Neural progenitor cell (in vitro differentiated cells): ENCODE measurements at regions not wholly inside any gene's neighbourhood (a gene's known extent, or its start where the extent isn't known, plus 50 kb on each side); places are given as distances from the start of the nearest gene placed in this dataset.
A peak's percentile ranks its signal among the peaks of the same experiment; 100 is the strongest.

ENCODE experiments used
- DNase-seq: peaks from one replicate; pipeline ENCODE4 v3.0.0-alpha.2; 2016; ENCODE audit warnings: low spot score
- H2AFZ ChIP-seq: fragments of 200-600 bp; sonication (generic); replicated peaks from 2 replicates; pipeline ENCODE4 v1.6.1; 2016; ENCODE audit warnings: antibody characterized with exemption
- H3F3A ChIP-seq: fragments of 200-600 bp; sonication (generic); 2 replicates; pipeline ENCODE4 v1.6.1; 2016; ENCODE audit warnings: antibody characterized with exemption, low read depth
- H3K27ac ChIP-seq: fragments of 200-600 bp; sonication (generic); 2 replicates; pipeline ENCODE4 v1.5.1; 2016; ENCODE audit warnings: mild to moderate bottlenecking
- H3K27me3 ChIP-seq: fragments of 200-600 bp; sonication (generic); 2 replicates; pipeline ENCODE4 v1.6.1; 2016; ENCODE audit warnings: mild to moderate bottlenecking, moderate library complexity
- H3K36me3 ChIP-seq: fragments of 200-600 bp; sonication (generic); 2 replicates; pipeline ENCODE4 v1.5.1; 2016
- H3K4me1 ChIP-seq: fragments of 200-600 bp; sonication (generic); 2 replicates; pipeline ENCODE4 v1.6.1; 2016; ENCODE audit warnings: mixed run types
- H3K4me2 ChIP-seq: fragments of 200-600 bp; sonication (generic); 2 replicates; pipeline ENCODE4 v1.6.1; 2016
- H3K4me3 ChIP-seq: fragments of 200-600 bp; sonication (generic); 2 replicates; pipeline ENCODE4 v1.5.1; 2016
- H3K79me2 ChIP-seq: fragments of 200-600 bp; sonication (generic); 2 replicates; pipeline ENCODE4 v1.6.1; 2016; ENCODE audit warnings: low read depth
- H3K9ac ChIP-seq: fragments of 200-600 bp; sonication (generic); 2 replicates; pipeline ENCODE4 v1.6.1; 2016
- H3K9me3 ChIP-seq: fragments of 200-600 bp; sonication (generic); 2 replicates; pipeline ENCODE4 v1.5.1; 2016; ENCODE audit warnings: low read depth
- H4K20me1 ChIP-seq: fragments of 200-600 bp; sonication (generic); 2 replicates; pipeline ENCODE4 v1.6.1; 2016; ENCODE audit warnings: low read depth
- H3K27ac Mint-ChIP-seq: 3 replicates; pipeline ENCODE4 v1.8.0; 2021; ENCODE audit warnings: mixed read lengths
- H3K27me3 Mint-ChIP-seq: 2 replicates; pipeline ENCODE4 v1.8.0; 2022; ENCODE audit warnings: low read depth, mild to moderate bottlenecking, inconsistent platforms, moderate library complexity, mixed read lengths; ENCODE audit not compliant: insufficient read depth
- H3K36me3 Mint-ChIP-seq: 3 replicates; pipeline ENCODE4 v1.8.0; 2021; ENCODE audit warnings: mixed read lengths
- H3K4me1 Mint-ChIP-seq: 3 replicates; pipeline ENCODE4 v1.8.0; 2021; ENCODE audit warnings: mixed read lengths
- H3K4me3 Mint-ChIP-seq: 3 replicates; pipeline ENCODE4 v1.8.0; 2021; ENCODE audit warnings: mild to moderate bottlenecking, moderate library complexity, mixed read lengths
- H3K9me3 Mint-ChIP-seq: 3 replicates; pipeline ENCODE4 v1.8.0; 2020; ENCODE audit warnings: mixed read lengths
- EZH2 ChIP-seq: fragments of 200-600 bp; sonication (generic); IDR thresholded peaks from 2 replicates; pipeline ENCODE4 v1.6.1; 2017; ENCODE audit warnings: antibody characterized with exemption, mild to moderate bottlenecking, moderate library complexity
- EZH2phosphoT487 ChIP-seq: fragments of 200-600 bp; sonication (generic); IDR thresholded peaks from 2 replicates; pipeline ENCODE4 v1.6.1; 2017; ENCODE audit warnings: antibody characterized with exemption
- TF ChIP-seq, protein P1 (sequence below): fragments of 200-600 bp; sonication (generic); IDR thresholded peaks from 2 replicates; pipeline ENCODE4 v1.5.1; 2017; ENCODE audit warnings: antibody characterized with exemption, mild to moderate bottlenecking

DNA sequence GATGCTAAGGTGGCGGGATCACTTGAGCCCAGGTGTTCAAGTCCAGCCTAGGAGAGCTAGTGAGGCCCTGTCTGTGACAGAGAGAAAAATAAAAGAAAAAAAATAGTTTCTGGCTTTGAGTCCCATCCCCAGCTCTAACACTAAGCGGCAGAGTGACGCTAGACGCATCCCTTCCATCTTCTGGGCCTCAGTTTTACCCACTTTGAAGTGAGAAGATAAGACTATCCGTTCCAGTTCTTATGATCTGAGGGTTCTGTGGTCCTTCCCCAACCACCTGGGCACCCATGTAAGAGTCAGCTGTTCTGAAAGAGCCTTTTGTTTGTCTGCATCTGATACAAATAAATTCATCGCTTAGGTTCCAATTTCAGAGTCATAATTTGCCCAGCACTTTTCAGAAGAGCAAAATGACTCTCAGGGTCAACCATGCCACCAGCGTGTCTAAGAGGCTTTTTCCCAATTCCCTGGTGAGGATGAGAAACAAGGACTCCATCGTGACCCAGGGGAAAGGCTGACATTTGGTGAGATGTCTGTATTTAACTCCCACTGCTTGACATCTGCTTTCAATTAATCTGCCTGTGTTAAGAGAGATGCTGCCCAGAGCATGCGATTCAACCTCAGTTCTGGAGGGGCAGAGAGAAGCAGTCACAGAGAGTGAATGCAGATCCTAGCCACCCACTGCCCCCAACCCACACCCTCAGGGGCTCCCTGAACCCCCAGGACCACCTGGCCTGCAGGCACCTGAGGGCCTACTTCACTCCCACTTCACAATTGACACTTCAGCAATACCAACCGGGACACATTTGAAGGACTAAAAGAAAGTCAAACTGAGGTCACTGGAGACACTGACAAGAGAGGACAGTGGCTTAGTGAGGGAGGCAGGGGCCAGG is 131.6 kb upstream of the TOP1 start:
- Histone ChIP-seq H3K27ac (no peak overlapping the region), H3F3A (no peaks in the 10 kb centered on the region), H3K4me2 (no peak overlapping the region), H3K9me3 (no peaks in the 10 kb centered on the region), H4K20me1 (no peaks in the 10 kb centered on the region), H3K36me3 (no peaks in the 10 kb centered on the region), H3K9ac (no peak overlapping the region), H3K79me2 (no peaks in the 10 kb centered on the region), H3K27me3 (no peaks in the 10 kb centered on the region), H3K4me1 (peaks cover 8% of the 10 kb centered on the region), H3K4me3 (no peak overlapping the region), H2AFZ (no peak overlapping the region)
- Mint-ChIP-seq H3K4me3 (no peak overlapping the region), H3K9me3 (no peaks in the 10 kb centered on the region), H3K27ac (peak overlapping the region; percentile 30), H3K27me3 (peaks cover 6% of the 10 kb centered on the region), H3K36me3 (no peaks in the 10 kb centered on the region), H3K4me1 (peaks cover 8% of the 10 kb centered on the region)
- TF ChIP-seq, protein P1, sequence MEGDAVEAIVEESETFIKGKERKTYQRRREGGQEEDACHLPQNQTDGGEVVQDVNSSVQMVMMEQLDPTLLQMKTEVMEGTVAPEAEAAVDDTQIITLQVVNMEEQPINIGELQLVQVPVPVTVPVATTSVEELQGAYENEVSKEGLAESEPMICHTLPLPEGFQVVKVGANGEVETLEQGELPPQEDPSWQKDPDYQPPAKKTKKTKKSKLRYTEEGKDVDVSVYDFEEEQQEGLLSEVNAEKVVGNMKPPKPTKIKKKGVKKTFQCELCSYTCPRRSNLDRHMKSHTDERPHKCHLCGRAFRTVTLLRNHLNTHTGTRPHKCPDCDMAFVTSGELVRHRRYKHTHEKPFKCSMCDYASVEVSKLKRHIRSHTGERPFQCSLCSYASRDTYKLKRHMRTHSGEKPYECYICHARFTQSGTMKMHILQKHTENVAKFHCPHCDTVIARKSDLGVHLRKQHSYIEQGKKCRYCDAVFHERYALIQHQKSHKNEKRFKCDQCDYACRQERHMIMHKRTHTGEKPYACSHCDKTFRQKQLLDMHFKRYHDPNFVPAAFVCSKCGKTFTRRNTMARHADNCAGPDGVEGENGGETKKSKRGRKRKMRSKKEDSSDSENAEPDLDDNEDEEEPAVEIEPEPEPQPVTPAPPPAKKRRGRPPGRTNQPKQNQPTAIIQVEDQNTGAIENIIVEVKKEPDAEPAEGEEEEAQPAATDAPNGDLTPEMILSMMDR, result no peak
- TF ChIP-seq EZH2 (no peak), EZH2phosphoT487 (no peak)
- no peak for DNase-seq

DNA sequence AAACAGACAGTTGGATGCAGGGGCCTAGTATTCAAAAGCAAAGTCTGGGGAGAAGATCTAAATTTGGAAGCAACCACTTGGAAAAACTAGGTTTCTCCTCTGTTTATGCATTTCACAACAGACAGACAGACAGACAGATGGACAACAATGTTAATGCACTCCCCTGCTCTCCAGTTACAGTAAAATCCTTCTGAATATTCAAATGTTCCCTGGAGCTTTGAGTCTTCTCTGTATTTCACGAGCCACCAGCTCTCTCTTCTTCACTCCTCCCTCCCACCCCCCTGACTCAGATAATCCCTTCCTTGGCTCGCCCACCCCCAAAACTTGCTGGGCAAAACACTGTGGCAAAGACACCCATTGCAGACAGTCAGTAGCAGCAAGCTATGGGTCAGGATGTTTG is 129.3 kb upstream of the TOP1 start:
- H3K27me3 Mint-ChIP-seq, result peaks cover 6% of the 10 kb centered on the region
- no peaks in the 10 kb centered on the region for H3K79me2 ChIP-seq

DNA sequence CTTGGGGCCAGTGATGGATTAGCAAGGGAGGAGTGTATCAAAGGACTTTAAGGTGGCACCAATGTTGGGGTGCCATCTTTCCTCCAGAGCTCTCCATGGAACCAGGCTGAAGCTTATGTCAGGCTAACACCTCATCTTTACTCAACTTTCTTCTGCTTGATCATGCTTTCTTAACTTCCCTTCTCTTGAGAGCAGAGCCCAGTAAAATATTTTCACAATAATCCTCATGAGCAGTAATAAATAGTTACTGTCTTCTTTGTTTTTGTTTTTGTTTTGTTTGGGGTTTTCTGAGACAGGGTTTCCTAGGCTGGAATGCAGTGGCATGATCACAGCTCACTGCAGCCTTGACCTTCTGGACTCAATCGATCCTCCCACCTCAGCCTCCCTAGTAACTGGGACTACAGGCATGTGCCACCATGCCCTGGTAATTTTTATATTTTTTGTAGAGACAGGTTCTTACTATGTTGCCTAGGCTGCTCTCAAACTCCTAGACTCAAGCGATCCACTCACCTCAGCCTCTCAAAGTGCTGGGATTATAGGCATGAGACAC is 127.9 kb upstream of the TOP1 start:
- Histone ChIP-seq H3K9me3 (no peaks in the 10 kb centered on the region), H3K4me2 (no peak overlapping the region), H2AFZ (no peak overlapping the region), H3F3A (no peaks in the 10 kb centered on the region), H3K4me3 (no peak overlapping the region), H4K20me1 (no peaks in the 10 kb centered on the region), H3K4me1 (peaks cover 8% of the 10 kb centered on the region), H3K27ac (no peak overlapping the region), H3K36me3 (no peaks in the 10 kb centered on the region), H3K27me3 (no peaks in the 10 kb centered on the region), H3K79me2 (no peaks in the 10 kb centered on the region), H3K9ac (no peak overlapping the region)
- Mint-ChIP-seq H3K27me3 (peaks cover 6% of the 10 kb centered on the region), H3K4me1 (peaks cover 18% of the 10 kb centered on the region), H3K36me3 (no peaks in the 10 kb centered on the region), H3K27ac (no peak overlapping the region), H3K9me3 (no peaks in the 10 kb centered on the region), H3K4me3 (no peak overlapping the region)
- DNase-seq, result no peak
- TF ChIP-seq EZH2phosphoT487 (no peak), EZH2 (no peak)
- TF ChIP-seq, protein P1, result no peak

More for the DNA sequence above, 129.3 kb upstream of the TOP1 start:
- Histone ChIP-seq H2AFZ (peak overlapping the region; percentile 50), H3K27ac (no peak overlapping the region), H3K4me2 (no peak overlapping the region), H3K4me1 (peaks cover 8% of the 10 kb centered on the region), H3F3A (no peaks in the 10 kb centered on the region), H3K27me3 (no peaks in the 10 kb centered on the region), H3K36me3 (no peaks in the 10 kb centered on the region), H4K20me1 (no peaks in the 10 kb centered on the region), H3K9ac (no peak overlapping the region), H3K4me3 (no peak overlapping the region), H3K9me3 (no peaks in the 10 kb centered on the region)
- no peak overlapping the region for H3K4me3 Mint-ChIP-seq
- H3K36me3 Mint-ChIP-seq, result no peaks in the 10 kb centered on the region
- H3K9me3 Mint-ChIP-seq, result no peaks in the 10 kb centered on the region
- no peak overlapping the region for H3K27ac Mint-ChIP-seq
- no peak for DNase-seq
- TF ChIP-seq EZH2 (no peak), EZH2phosphoT487 (no peak)
- TF ChIP-seq, protein P1, result no peak
- peaks cover 18% of the 10 kb centered on the region for H3K4me1 Mint-ChIP-seq
